CD4-positive, CD25-positive, alpha-beta regulatory T cell (primary cell): ENCODE measurements at regions not wholly inside any gene's neighbourhood (a gene's known extent, or its start where the extent isn't known, plus 50 kb on each side); places are given as distances from the start of the nearest gene placed in this dataset.
"Not testable (repeated sequence)": the region's sequence is repeated elsewhere in the genome, so short reads cannot be mapped to it uniquely, and the experiment has no call there.

Experiments
- ATAC-seq, 2 donors: fragments of 150-1000 bp; cut with Tn5 transposase; one replicate each; pipeline ENCODE4 v1.10.0; 2021; ENCODE audit warnings: low read depth in 2 of 2, moderate number of reproducible peaks in 2 of 2, moderate library complexity in 1 of 2
- DNase-seq, 3 donors: peaks; one replicate each; pipeline versions ENCODE4 v3.0.0 to v3.0.0-alpha.2; 2012 to 2022; ENCODE audit warnings: mixed read lengths in 1 of 3
- H3K27ac ChIP-seq: one replicate; pipeline ENCODE4 v1.7.0; 2013; ENCODE audit warnings: mild to moderate bottlenecking, low read length; ENCODE audit not compliant: insufficient read depth, poor library complexity, severe bottlenecking
- H3K27me3 ChIP-seq: one replicate; pipeline ENCODE4 v1.7.0; 2013; ENCODE audit warnings: low read length; ENCODE audit not compliant: control insufficient read depth, insufficient read depth
- H3K36me3 ChIP-seq: one replicate; pipeline ENCODE4 v1.7.0; 2013; ENCODE audit warnings: mild to moderate bottlenecking, low read length, moderate library complexity; ENCODE audit not compliant: control insufficient read depth, insufficient read depth
- H3K4me1 ChIP-seq: 2 replicates; pipeline ENCODE4 v1.7.0; 2013; ENCODE audit warnings: mild to moderate bottlenecking, low read length; ENCODE audit not compliant: insufficient read depth, control insufficient read depth, poor library complexity, severe bottlenecking
- H3K4me3 ChIP-seq: one replicate; pipeline ENCODE4 v1.7.0; 2013; ENCODE audit warnings: low read depth, mild to moderate bottlenecking, low read length, moderate library complexity
- H3K9me3 ChIP-seq, 2 experiments: 1 replicate in 1 of 2; 2 replicates in 1 of 2; pipeline ENCODE4 v1.7.0; 2013; ENCODE audit warnings: low read length in 2 of 2, mild to moderate bottlenecking in 1 of 2, moderate library complexity in 1 of 2; ENCODE audit not compliant: control insufficient read depth in 2 of 2
- H3K27ac Mint-ChIP-seq, 3 donors: one replicate each; pipeline ENCODE4 v1.8.0; 2020 to 2022; ENCODE audit warnings: mild to moderate bottlenecking in 3 of 3, mixed read lengths in 3 of 3, moderate library complexity in 2 of 3
- H3K27me3 Mint-ChIP-seq: one replicate; pipeline ENCODE4 v1.8.0; 2022; ENCODE audit warnings: mild to moderate bottlenecking, mixed read lengths
- H3K36me3 Mint-ChIP-seq: one replicate; pipeline ENCODE4 v1.8.0; 2020; ENCODE audit warnings: mixed read lengths
- H3K4me1 Mint-ChIP-seq, 4 donors: one replicate each; pipeline ENCODE4 v1.8.0; 2020 to 2022; ENCODE audit warnings: mixed read lengths in 4 of 4, mild to moderate bottlenecking in 1 of 4
- H3K4me3 Mint-ChIP-seq, 4 donors: one replicate each; pipeline ENCODE4 v1.8.0; 2020 to 2022; ENCODE audit warnings: mild to moderate bottlenecking in 4 of 4, mixed read lengths in 4 of 4, moderate library complexity in 3 of 4
- H3K9me3 Mint-ChIP-seq, 7 donors: one replicate each; pipeline ENCODE4 v1.8.0; 2020 to 2022; ENCODE audit warnings: mixed read lengths in 7 of 7, mild to moderate bottlenecking in 3 of 7, moderate library complexity in 2 of 7

- H3K9me3 ChIP-seq, H3K4me3 ChIP-seq, H3K27ac Mint-ChIP-seq, DNase-seq, H3K36me3 ChIP-seq, H3K36me3 Mint-ChIP-seq, H3K4me3 Mint-ChIP-seq, H3K27ac ChIP-seq, H3K27me3 ChIP-seq, H3K4me1 ChIP-seq, H3K27me3 Mint-ChIP-seq, H3K4me1 Mint-ChIP-seq, ATAC-seq: not testable (repeated sequence)
- peaks cover 0 to 41% (median 9%) of the 10 kb centered on the region in 7 donors for H3K9me3 Mint-ChIP-seq
Observed at GRCh38 chr21:19544493-19544892, 1140.9 kb upstream of the TMPRSS15 start.

GRCh38 chr21:19547951-19548840 lies 1144.6 kb upstream of the TMPRSS15 start:
- ATAC-seq: no peak
- H3K4me1 Mint-ChIP-seq: no peaks in the 10 kb centered on the region

GRCh38 chr21:19553919-19554615 lies 1150.5 kb upstream of the TMPRSS15 start:
- Histone ChIP-seq H3K9me3 (peaks cover 0 to 8% of the 10 kb centered on the region in 2 experiments), H3K4me3 (no peak overlapping the region), H3K27ac (no peak overlapping the region), H3K27me3 (no peaks in the 10 kb centered on the region), H3K4me1 (no peaks in the 10 kb centered on the region), H3K36me3 (no peaks in the 10 kb centered on the region)
- Mint-ChIP-seq H3K4me1 (peaks cover 0 to 6% (median 0%) of the 10 kb centered on the region in 4 donors), H3K27me3 (no peaks in the 10 kb centered on the region), H3K36me3 (no peaks in the 10 kb centered on the region), H3K4me3 (no peak overlapping the region), H3K27ac (no peak overlapping the region), H3K9me3 (peaks cover 0 to 13% (median 0%) of the 10 kb centered on the region in 7 donors)
- ATAC-seq (no peak), DNase-seq (no peak)

More at GRCh38 chr21:19547951-19548840, 1144.6 kb upstream of the TMPRSS15 start:
- no peaks in the 10 kb centered on the region for H3K36me3 ChIP-seq
- H3K4me3 Mint-ChIP-seq: no peak overlapping the region
- no peaks in the 10 kb centered on the region for H3K4me1 ChIP-seq
- no peak overlapping the region for H3K27ac ChIP-seq
- no peak overlapping the region for H3K27ac Mint-ChIP-seq
- DNase-seq: no peak
- H3K36me3 Mint-ChIP-seq: no peaks in the 10 kb centered on the region
- no peaks in the 10 kb centered on the region for H3K27me3 ChIP-seq
- H3K4me3 ChIP-seq: no peak overlapping the region
- no peaks in the 10 kb centered on the region for H3K27me3 Mint-ChIP-seq
- H3K9me3 Mint-ChIP-seq: peaks cover 0 to 33% (median 4%) of the 10 kb centered on the region in 7 donors
- H3K9me3 ChIP-seq: peaks cover 0 to 3% of the 10 kb centered on the region in 2 experiments

GRCh38 chr21:19557046-19557445 lies 1153.5 kb upstream of the TMPRSS15 start:
- DNase-seq: no peak
- Mint-ChIP-seq H3K9me3 (peaks cover 0 to 9% (median 4%) of the 10 kb centered on the region in 7 donors), H3K4me1 (peaks cover 0 to 6% (median 0%) of the 10 kb centered on the region in 4 donors), H3K27ac (no peak overlapping the region), H3K27me3 (no peaks in the 10 kb centered on the region), H3K4me3 (no peak overlapping the region), H3K36me3 (no peaks in the 10 kb centered on the region)
- H3K36me3 ChIP-seq: no peaks in the 10 kb centered on the region
- H3K4me1 ChIP-seq: no peaks in the 10 kb centered on the region
- H3K27ac ChIP-seq: no peak overlapping the region
- no peak for ATAC-seq
- H3K4me3 ChIP-seq: no peak overlapping the region
- H3K9me3 ChIP-seq: peaks cover 0 to 8% of the 10 kb centered on the region in 2 experiments
- no peaks in the 10 kb centered on the region for H3K27me3 ChIP-seq

- no peaks in the 10 kb centered on the region for H3K27me3 ChIP-seq
- Mint-ChIP-seq H3K36me3 (no peaks in the 10 kb centered on the region), H3K4me3 (no peak overlapping the region), H3K27me3 (no peaks in the 10 kb centered on the region), H3K9me3 (peaks cover 0 to 8% (median 4%) of the 10 kb centered on the region in 7 donors), H3K27ac (no peak overlapping the region), H3K4me1 (peaks cover 0 to 6% (median 0%) of the 10 kb centered on the region in 4 donors)
- H3K9me3 ChIP-seq: peaks cover 0 to 8% of the 10 kb centered on the region in 2 experiments
- H3K4me3 ChIP-seq: no peak overlapping the region
- no peaks in the 10 kb centered on the region for H3K4me1 ChIP-seq
- H3K27ac ChIP-seq: no peak overlapping the region
- no peaks in the 10 kb centered on the region for H3K36me3 ChIP-seq
- DNase-seq (no peak), ATAC-seq (no peak)
Observed at GRCh38 chr21:19557488-19557887, 1153.9 kb upstream of the TMPRSS15 start.

- Mint-ChIP-seq H3K36me3 (no peaks in the 10 kb centered on the region), H3K27ac (no peak overlapping the region), H3K4me1 (no peaks in the 10 kb centered on the region), H3K27me3 (no peaks in the 10 kb centered on the region), H3K4me3 (no peak overlapping the region), H3K9me3 (peaks cover 0 to 11% (median 0%) of the 10 kb centered on the region in 7 donors)
- Histone ChIP-seq H3K4me3 (no peak overlapping the region), H3K4me1 (no peaks in the 10 kb centered on the region), H3K36me3 (no peaks in the 10 kb centered on the region), H3K27ac (no peak overlapping the region), H3K9me3 (peaks cover 0 to 8% of the 10 kb centered on the region in 2 experiments), H3K27me3 (no peaks in the 10 kb centered on the region)
- no peak for ATAC-seq
- no peak for DNase-seq
Observed at GRCh38 chr21:19565587-19565986, 1162.0 kb upstream of the TMPRSS15 start.

GRCh38 chr21:19566975-19567374 lies 1163.4 kb upstream of the TMPRSS15 start:
- no peak overlapping the region for H3K4me3 ChIP-seq
- no peaks in the 10 kb centered on the region for H3K4me1 ChIP-seq
- no peak overlapping the region for H3K27ac ChIP-seq
- Mint-ChIP-seq H3K27me3 (no peaks in the 10 kb centered on the region), H3K27ac (no peak overlapping the region), H3K4me1 (no peaks in the 10 kb centered on the region), H3K4me3 (no peak overlapping the region), H3K36me3 (no peaks in the 10 kb centered on the region), H3K9me3 (peaks cover 0 to 11% (median 1%) of the 10 kb centered on the region in 7 donors)
- peaks cover 0 to 8% of the 10 kb centered on the region in 2 experiments for H3K9me3 ChIP-seq
- DNase-seq (no peak), ATAC-seq (no peak)
- no peaks in the 10 kb centered on the region for H3K36me3 ChIP-seq
- no peaks in the 10 kb centered on the region for H3K27me3 ChIP-seq
